ENCODE measurements at regions not wholly inside any gene's neighbourhood (a gene's known extent, or its start where the extent isn't known, plus 50 kb on each side); places are given as distances from the start of the nearest gene placed in this dataset.

DNA sequence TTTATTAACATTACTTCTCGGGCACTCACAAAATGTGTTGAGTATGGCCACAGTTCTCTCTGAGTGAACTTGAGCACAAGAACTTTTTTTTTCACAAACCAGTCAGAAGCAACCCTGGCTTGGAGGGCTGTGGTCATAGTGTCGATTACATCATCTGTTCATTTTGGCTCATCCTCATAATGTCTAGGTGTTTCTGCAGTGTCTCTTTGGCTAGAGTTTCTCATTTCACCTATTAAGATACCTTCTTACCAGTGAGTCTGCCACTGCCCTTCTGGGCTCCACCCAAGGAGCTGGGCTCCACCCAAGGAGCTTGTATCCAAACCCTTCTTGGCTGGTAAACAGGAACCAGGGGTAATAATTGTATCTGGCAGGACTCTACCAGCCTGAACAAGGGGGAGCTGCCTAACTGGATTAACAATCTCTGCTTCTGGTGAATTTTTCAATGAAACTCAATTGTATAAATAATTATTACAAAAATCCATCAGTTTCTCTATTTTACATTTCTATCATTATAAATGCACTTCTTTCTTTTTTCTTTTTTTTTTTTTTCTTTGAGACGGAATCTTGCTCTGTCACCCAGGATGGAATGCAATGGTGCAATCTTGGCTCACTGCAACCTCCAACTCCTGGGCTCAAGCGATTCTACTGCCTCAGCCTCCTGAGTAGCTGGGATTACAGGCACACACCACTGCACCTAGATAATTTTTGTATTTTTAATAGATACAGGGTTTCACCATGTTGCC, 667.7 kb upstream of the SLIT2 start:
- DNase-seq (ENCODE audit: low read depth) = peak; percentile 48

DNA sequence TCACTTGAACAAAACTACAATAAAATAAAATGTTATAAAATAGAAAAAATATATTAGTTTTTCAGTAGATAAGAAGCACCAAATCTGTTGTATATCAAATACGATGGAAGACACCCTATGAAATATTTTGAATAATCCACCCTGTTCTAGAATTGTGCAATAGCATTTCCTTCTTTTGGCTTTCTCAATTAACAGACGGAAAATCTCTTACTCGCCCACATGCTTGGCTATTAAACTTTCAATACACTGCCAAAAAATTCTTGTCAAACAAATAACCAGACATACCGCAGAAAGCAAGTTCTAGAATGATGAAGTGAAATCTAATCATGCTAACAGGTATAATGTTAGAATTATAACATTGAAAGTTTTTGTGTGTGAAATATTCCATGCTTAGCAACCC, 671.6 kb upstream of the SLIT2 start:
- no peak overlapping the region for H3K4me3 ChIP-seq (ENCODE audit: control insufficient read depth, low read depth, low read length)
- peak; percentile 63 for DNase-seq (ENCODE audit: low read depth)
- no peak for TF ChIP-seq CTCF (conservative IDR thresholded peaks at IDR 0.05; ENCODE audit: control insufficient read depth, insufficient read depth, low read depth, low read length)

More for the DNA sequence above, 667.7 kb upstream of the SLIT2 start:
- no peak for TF ChIP-seq CTCF (conservative IDR thresholded peaks at IDR 0.05; ENCODE audit: control insufficient read depth, insufficient read depth, low read depth, low read length)
- H3K4me3 ChIP-seq (ENCODE audit: control insufficient read depth, low read depth, low read length) = no peak overlapping the region

DNA sequence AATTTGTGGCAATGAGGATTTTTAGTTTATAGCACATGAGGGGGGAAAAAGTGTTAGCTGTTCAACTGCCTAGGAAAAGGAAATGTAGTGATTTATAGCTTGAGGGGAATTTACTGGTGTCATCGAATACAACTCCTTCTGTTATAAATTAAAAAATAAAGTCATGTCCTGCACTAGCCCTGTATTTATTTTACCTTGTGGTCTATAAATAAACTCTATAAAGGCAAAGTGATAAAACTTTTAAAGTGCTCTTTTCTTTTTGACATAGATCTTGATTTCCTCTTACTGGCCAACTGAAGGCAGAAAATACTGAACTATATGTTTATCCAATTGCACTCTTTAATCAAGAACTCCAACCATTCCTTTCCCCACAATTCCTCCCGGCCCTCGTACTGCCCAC, 672.1 kb upstream of the SLIT2 start:
- H3K4me3 ChIP-seq (ENCODE audit: control insufficient read depth, low read depth, low read length) = no peak overlapping the region
- DNase-seq (ENCODE audit: low read depth) = no peak
- TF ChIP-seq CTCF (conservative IDR thresholded peaks at IDR 0.05; ENCODE audit: control insufficient read depth, insufficient read depth, low read depth, low read length) = no peak

DNA sequence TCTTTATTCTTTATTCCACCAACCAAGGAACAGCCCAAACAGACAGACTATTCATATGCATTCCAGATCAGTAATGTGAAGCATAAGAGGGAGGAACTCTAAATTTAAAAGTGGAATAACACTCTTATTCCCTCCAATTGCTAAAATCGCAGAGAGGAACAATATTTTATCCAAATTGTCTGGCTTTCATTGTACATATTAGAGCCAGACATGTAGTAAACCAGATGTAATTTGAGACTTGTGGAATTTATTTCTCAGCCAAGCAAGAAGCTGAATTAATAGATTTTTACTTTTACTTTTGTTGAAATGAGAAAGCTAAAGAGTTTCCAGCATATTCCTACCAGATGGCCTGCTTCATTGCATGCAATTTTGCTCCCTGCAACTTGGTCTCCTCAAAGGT, 674.6 kb upstream of the SLIT2 start:
- no peak for DNase-seq (ENCODE audit: low read depth)
- H3K4me3 ChIP-seq (ENCODE audit: control insufficient read depth, low read depth, low read length) = no peak overlapping the region
- TF ChIP-seq CTCF (conservative IDR thresholded peaks at IDR 0.05; ENCODE audit: control insufficient read depth, insufficient read depth, low read depth, low read length) = no peak

GRCh38 chr4:19575924-19576323, 675.8 kb upstream of the SLIT2 start:
- DNase-seq (ENCODE audit: low read depth) = no peak
- no peak for TF ChIP-seq CTCF (conservative IDR thresholded peaks at IDR 0.05; ENCODE audit: control insufficient read depth, insufficient read depth, low read depth, low read length)
- no peak overlapping the region for H3K4me3 ChIP-seq (ENCODE audit: control insufficient read depth, low read depth, low read length)

- DNase-seq (ENCODE audit: low read depth) = no peak
- H3K4me3 ChIP-seq (ENCODE audit: control insufficient read depth, low read depth, low read length) = no peak overlapping the region
- TF ChIP-seq CTCF (conservative IDR thresholded peaks at IDR 0.05; ENCODE audit: control insufficient read depth, insufficient read depth, low read depth, low read length) = no peak
These were observed 685.7 kb upstream of the SLIT2 start for GRCh38 chr4:19566041-19566440.
